ENCODE measurements at regions not wholly inside any gene's neighbourhood (a gene's known extent, or its start where the extent isn't known, plus 50 kb on each side); places are given as distances from the start of the nearest gene placed in this dataset.

- TF ChIP-seq ARNTL (CRISPR knock-in tag; IDR thresholded peaks at IDR 0.05; ENCODE audit: borderline replicate concordance, low read depth) = no peak
- no peak for TF ChIP-seq ZNF565 (CRISPR knock-in tag; conservative IDR thresholded peaks at IDR 0.05; ENCODE audit: low read depth)
- TF ChIP-seq ESRRG (CRISPR knock-in tag; IDR thresholded peaks at IDR 0.05) = no peak
- no peak for TF ChIP-seq ZC3H10 (CRISPR knock-in tag; IDR thresholded peaks at IDR 0.05)
- TF ChIP-seq CSDC2 (CRISPR knock-in tag; IDR thresholded peaks at IDR 0.05) = no peak
- TF ChIP-seq OSR1 (CRISPR knock-in tag; IDR thresholded peaks at IDR 0.05) = no peak
- TF ChIP-seq POU6F1 (CRISPR knock-in tag; IDR thresholded peaks at IDR 0.05; ENCODE audit: borderline replicate concordance, low read depth) = no peak
- TF ChIP-seq ZFP3 (CRISPR knock-in tag; IDR thresholded peaks at IDR 0.05) = no peak
- TF ChIP-seq CSRNP3 (CRISPR knock-in tag; IDR thresholded peaks at IDR 0.05) = no peak
- no peak for TF ChIP-seq PATZ1 (CRISPR knock-in tag; IDR thresholded peaks at IDR 0.05; ENCODE audit: borderline replicate concordance)
- no peak for TF ChIP-seq ZFP30 (CRISPR knock-in tag; IDR thresholded peaks at IDR 0.05)
- TF ChIP-seq PPARA (CRISPR knock-in tag; IDR thresholded peaks at IDR 0.05; ENCODE audit: borderline replicate concordance) = no peak
- no peak for TF ChIP-seq GLIS3 (CRISPR knock-in tag; IDR thresholded peaks at IDR 0.05)
- TF ChIP-seq TSHZ2 (CRISPR knock-in tag; IDR thresholded peaks at IDR 0.05) = no peak
- no peak for TF ChIP-seq BACH2 (CRISPR knock-in tag; IDR thresholded peaks at IDR 0.05; ENCODE audit: borderline replicate concordance)
- no peak for TF ChIP-seq TCF4 (CRISPR knock-in tag; IDR thresholded peaks at IDR 0.05; ENCODE audit: borderline replicate concordance)
- no peak for TF ChIP-seq SNAI2 (CRISPR knock-in tag; IDR thresholded peaks at IDR 0.05)
- no peak for ATAC-seq
Measured at GRCh38 chr4:151967074-151967473, 206.3 kb upstream of the GATB start.

- no peak for ATAC-seq
- TF ChIP-seq ZNF565 (CRISPR knock-in tag; conservative IDR thresholded peaks at IDR 0.05; ENCODE audit: low read depth) (no peak), CREB5 (CRISPR knock-in tag; IDR thresholded peaks at IDR 0.05; ENCODE audit: low read depth) (no peak), TOX (CRISPR knock-in tag; IDR thresholded peaks at IDR 0.05; ENCODE audit: borderline replicate concordance) (no peak), ZFP30 (CRISPR knock-in tag; IDR thresholded peaks at IDR 0.05) (no peak), TSHZ2 (CRISPR knock-in tag; IDR thresholded peaks at IDR 0.05) (no peak), RARB (CRISPR knock-in tag; IDR thresholded peaks at IDR 0.05) (no peak), ZFP3 (CRISPR knock-in tag; IDR thresholded peaks at IDR 0.05) (no peak), BACH2 (CRISPR knock-in tag; IDR thresholded peaks at IDR 0.05; ENCODE audit: borderline replicate concordance) (no peak), SNAI2 (CRISPR knock-in tag; IDR thresholded peaks at IDR 0.05) (no peak), ZNF8 (CRISPR knock-in tag; IDR thresholded peaks at IDR 0.05) (no peak), ZC3H10 (CRISPR knock-in tag; IDR thresholded peaks at IDR 0.05) (no peak), PPARA (CRISPR knock-in tag; IDR thresholded peaks at IDR 0.05; ENCODE audit: borderline replicate concordance) (no peak), POU6F1 (CRISPR knock-in tag; IDR thresholded peaks at IDR 0.05; ENCODE audit: borderline replicate concordance, low read depth) (no peak), OSR1 (CRISPR knock-in tag; IDR thresholded peaks at IDR 0.05) (no peak), ESRRG (CRISPR knock-in tag; IDR thresholded peaks at IDR 0.05) (no peak), CSDC2 (CRISPR knock-in tag; IDR thresholded peaks at IDR 0.05) (no peak), ARNTL (CRISPR knock-in tag; IDR thresholded peaks at IDR 0.05; ENCODE audit: borderline replicate concordance, low read depth) (no peak), PATZ1 (CRISPR knock-in tag; IDR thresholded peaks at IDR 0.05; ENCODE audit: borderline replicate concordance) (no peak)
Measured at GRCh38 chr4:151962138-151962823, 201.5 kb upstream of the GATB start.
